GM23338 (cell line): ENCODE measurements at regions not wholly inside any gene's neighbourhood (a gene's known extent, or its start where the extent isn't known, plus 50 kb on each side); places are given as distances from the start of the nearest gene placed in this dataset.

Experiments
- CREB1 ChIP-seq: fragments of 250-450 bp; sonication (Bioruptor Pico); IDR thresholded peaks from 2 replicates; pipeline ENCODE4 v1.5.0; 2020; ENCODE audit warnings: low read depth, mild to moderate bottlenecking, moderate library complexity
- EZH2 ChIP-seq: fragments of 200-600 bp; sonication (generic); IDR thresholded peaks from one replicate; pipeline ENCODE4 v1.8.0; 2017; ENCODE audit warnings: antibody characterized with exemption, mild to moderate bottlenecking, low read depth; ENCODE audit not compliant: unreplicated experiment
- REST ChIP-seq: IDR thresholded peaks from one replicate; pipeline ENCODE4 v1.6.1; 2018; ENCODE audit warnings: antibody characterized with exemption; ENCODE audit not compliant: unreplicated experiment
- TF ChIP-seq, protein P1 (sequence below), 2 experiments: fragments of 200-600 bp in 1 of 2; sonication (generic) in 1 of 2; conservative IDR thresholded peaks; 2 replicates each; pipeline versions ENCODE4 v1.5.1 to v1.6.1; 2016 to 2017; ENCODE audit warnings: antibody characterized with exemption in 2 of 2, low read depth in 2 of 2, mild to moderate bottlenecking in 2 of 2, moderate library complexity in 1 of 2

- TF ChIP-seq, protein P1, sequence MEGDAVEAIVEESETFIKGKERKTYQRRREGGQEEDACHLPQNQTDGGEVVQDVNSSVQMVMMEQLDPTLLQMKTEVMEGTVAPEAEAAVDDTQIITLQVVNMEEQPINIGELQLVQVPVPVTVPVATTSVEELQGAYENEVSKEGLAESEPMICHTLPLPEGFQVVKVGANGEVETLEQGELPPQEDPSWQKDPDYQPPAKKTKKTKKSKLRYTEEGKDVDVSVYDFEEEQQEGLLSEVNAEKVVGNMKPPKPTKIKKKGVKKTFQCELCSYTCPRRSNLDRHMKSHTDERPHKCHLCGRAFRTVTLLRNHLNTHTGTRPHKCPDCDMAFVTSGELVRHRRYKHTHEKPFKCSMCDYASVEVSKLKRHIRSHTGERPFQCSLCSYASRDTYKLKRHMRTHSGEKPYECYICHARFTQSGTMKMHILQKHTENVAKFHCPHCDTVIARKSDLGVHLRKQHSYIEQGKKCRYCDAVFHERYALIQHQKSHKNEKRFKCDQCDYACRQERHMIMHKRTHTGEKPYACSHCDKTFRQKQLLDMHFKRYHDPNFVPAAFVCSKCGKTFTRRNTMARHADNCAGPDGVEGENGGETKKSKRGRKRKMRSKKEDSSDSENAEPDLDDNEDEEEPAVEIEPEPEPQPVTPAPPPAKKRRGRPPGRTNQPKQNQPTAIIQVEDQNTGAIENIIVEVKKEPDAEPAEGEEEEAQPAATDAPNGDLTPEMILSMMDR (conservative IDR thresholded peaks at IDR 0.05; ENCODE audit: low read depth in 2 of 2) = no peak
- TF ChIP-seq CREB1 (no peak), EZH2 (no peak), REST (no peak)
Observed at GRCh38 chr9:119917175-119917574, 547.9 kb upstream of the BRINP1 start.
